ENCODE measurements at regions not wholly inside any gene's neighbourhood (a gene's known extent, or its start where the extent isn't known, plus 50 kb on each side); places are given as distances from the start of the nearest gene placed in this dataset.

DNA sequence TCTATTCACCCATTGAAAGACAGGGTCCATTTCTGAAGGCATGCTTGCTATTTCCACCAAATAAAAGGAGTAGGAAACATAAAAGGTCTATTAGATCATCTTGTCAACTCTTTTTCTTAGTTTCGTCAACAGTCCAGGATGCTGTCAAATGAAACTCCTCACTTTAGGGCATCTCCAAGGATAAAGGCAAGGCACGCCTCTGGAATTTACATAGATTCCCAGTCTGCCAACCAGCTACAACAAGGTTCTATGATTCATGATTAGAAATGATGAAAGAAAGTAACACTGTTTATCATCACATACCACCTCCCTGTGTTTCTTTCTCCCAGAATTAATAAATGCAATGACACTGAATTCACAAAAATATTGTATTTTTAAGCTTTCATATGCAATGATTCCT is 636.3 kb downstream of the LTN1 start:
- DNase-seq (ENCODE audit: low read depth, low spot score): no peak
- in situ Hi-C loops (cut with HindIII; ENCODE audit: low pct_unique_long_range_greater_than_20kb, low sequenced_read_pairs): no loop called here

DNA sequence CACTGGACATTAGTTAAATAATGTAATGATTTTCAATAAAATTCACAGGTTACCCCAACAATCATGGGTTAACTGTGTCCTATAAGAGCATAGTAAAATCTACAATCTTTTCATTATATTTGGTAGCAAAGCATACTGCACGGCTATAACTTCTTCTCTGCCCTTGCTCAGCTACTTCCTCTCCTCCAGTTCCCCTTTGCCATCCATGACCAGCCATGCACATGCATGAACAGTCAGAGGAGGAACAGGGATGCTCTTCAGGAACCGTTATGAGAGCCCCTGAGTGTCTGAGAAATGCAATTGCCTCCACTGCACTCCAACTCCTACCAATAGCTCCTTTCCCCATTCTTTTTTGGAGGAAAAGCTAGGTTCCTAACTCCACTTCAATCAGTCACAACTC is 646.7 kb downstream of the LTN1 start:
- no peak for DNase-seq (ENCODE audit: low read depth, low spot score)
- in situ Hi-C loops (cut with HindIII; ENCODE audit: low pct_unique_long_range_greater_than_20kb, low sequenced_read_pairs): no loop called here

DNA sequence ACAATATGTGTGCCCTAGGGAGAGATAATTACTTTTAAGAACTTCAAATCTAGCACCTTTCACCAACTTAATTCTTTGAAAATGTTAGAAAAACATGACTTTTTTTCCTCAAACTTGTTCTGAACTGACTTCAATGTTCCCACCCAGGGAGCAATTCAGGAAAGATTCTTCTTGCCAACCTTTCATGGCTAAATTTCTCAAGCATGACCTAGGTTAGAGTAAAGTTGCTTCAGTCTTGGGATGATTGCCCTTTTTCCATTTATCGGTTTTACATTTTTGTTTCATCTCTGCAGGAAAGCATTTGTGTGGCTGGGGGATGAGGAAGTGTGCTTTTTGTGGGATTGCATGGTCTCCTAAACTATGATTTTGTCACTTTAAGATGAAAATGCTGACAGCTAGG is 647.7 kb downstream of the LTN1 start:
- in situ Hi-C loops (cut with HindIII; ENCODE audit: low pct_unique_long_range_greater_than_20kb, low sequenced_read_pairs): no loop called here
- DNase-seq (ENCODE audit: low read depth, low spot score): no peak

DNA sequence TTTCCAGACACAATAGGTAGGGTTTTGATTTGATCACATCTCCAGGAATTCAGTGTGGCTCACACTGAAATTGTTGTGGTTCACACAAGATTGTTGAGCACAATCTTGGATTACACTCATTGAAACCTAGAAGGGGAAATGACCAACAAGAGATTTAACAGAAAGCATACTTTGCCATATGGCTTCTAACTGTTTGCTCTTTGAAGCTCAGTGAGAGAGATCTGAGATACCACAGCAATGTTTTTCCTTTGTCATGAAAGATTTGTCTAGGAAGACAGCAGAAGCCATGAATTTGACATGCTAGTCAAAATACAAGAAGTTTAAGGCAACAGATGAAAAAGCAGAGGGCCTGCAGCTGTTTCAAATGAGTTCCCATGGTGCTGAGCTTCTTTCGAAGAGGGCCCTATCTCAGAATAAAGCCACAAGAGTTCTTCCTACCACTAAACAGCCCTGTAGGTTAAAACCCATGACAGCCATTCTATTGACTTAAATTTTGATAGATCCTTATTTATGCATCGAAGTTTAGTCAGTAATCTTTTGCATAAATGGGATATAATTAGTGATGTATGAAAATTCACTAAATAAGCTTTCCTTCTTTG is 650.4 kb downstream of the LTN1 start:
- DNase-seq (ENCODE audit: low read depth, low spot score): no peak

DNA sequence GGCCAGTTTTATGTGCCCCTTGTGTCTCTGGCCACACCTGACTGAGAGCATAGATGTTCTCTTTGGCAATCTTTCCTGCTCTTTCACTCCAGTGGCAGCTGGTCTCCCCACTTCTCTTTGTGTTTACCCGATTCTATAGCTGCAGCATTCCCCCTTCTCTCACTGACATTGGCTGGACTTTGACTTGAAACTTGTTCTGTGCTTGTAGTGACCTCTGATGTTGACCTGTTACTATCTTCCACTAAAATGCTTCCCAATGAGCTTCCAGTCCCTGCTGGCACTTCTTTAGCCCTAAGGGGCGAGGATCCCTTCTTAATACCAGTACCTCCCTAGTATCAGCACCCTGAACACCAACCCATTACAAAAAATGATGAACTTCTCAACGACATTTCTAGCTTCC is 653.3 kb downstream of the LTN1 start:
- no peak for DNase-seq (ENCODE audit: low read depth, low spot score)
- in situ Hi-C loops (cut with HindIII; ENCODE audit: low pct_unique_long_range_greater_than_20kb, low sequenced_read_pairs): no loop called here

More for the DNA sequence above, 650.4 kb downstream of the LTN1 start:
- in situ Hi-C loops (cut with HindIII; ENCODE audit: low pct_unique_long_range_greater_than_20kb, low sequenced_read_pairs): no loop called here

DNA sequence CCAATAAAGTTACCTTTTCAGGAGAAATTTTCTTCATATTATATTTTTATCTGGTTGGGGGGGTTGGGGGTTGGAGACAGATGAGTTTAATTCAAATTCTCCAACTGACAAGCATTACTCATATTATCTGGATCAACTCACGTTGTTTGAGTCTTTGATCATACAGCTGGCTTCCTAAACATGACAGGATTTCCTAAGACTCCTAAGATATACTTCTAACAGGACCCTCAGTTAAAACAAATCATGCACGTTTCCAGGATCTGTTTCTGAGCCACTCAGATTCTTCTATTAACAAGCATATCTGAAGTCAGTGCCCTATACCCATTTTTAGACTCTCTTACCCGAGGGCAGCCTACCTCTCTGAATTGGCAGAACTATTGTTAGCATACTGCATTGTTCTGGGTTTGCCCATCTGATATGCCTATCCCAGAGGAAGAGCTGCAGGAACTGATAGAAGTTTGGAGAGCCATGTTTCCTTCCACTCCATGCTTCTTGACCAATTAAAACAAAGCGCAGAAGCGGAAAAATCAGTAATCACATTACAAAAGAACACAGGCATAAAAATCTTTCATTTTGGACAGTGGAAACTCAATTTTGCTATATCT is 653.9 kb downstream of the LTN1 start:
- DNase-seq (ENCODE audit: low read depth, low spot score): no peak
- in situ Hi-C loops (cut with HindIII; ENCODE audit: low pct_unique_long_range_greater_than_20kb, low sequenced_read_pairs): no loop called here

DNA sequence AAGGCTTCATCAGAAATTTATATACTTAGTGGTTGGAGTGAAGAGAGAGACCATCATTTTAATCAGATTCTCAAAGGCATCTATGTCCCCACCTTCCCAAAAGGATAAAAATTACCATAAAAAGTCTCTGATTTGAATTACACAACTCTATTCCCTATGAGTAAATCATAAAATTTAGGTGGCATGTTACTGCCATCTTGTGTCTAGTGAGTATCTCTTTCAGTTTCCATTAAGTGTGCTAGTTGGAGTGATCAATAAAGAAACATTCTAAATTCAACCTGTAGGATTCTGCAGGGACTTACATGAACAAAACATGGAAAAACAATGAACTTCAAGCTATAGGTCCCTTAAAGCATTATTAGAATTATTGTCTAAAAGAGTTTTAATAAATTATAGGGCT is 655.4 kb downstream of the LTN1 start:
- in situ Hi-C loops (cut with HindIII; ENCODE audit: low pct_unique_long_range_greater_than_20kb, low sequenced_read_pairs): no loop called here
- peak; percentile 75 for DNase-seq (ENCODE audit: low read depth, low spot score)

DNA sequence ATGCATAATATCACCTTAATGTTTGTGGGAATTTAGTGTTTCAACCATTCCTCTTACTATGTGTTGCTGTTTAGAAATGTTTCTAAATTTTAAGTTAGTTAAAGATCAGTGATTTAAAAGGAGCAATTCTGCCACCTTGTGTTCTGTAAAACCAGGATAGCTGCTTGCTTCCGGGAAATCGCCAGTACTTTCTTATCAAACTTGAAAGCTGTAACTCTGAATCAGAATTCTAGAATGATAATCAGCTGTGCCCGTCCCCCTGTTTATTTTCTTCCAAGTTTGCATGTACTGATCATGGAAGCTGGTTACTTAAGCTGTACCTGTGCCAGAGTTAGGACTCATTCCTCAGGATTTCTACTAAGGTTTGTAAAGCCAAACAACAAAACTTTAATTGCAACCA is 656.4 kb downstream of the LTN1 start:
- in situ Hi-C loops (cut with HindIII; ENCODE audit: low pct_unique_long_range_greater_than_20kb, low sequenced_read_pairs): no loop called here
- DNase-seq (ENCODE audit: low read depth, low spot score): peak; percentile 56

DNA sequence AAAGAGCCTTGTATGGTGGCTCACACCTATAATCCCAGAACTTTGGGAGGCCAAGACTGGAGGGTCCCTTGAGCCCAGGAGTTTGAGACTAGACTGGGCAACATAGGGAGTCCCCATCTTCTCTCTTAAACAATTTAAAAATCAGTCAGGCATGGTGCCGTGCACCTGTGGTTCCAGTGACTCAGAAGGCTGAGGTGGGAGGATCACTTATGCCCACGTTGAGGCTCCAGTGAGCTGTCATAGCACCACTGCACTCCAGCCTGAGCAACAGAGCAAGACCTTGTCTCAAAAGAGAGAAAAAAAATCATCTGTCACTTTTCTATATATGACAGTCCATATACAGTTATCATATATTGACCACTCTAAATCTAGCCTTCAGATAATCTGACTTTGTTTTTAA is 658.3 kb downstream of the LTN1 start:
- no peak for DNase-seq (ENCODE audit: low read depth, low spot score)
- in situ Hi-C loops (cut with HindIII; ENCODE audit: low pct_unique_long_range_greater_than_20kb, low sequenced_read_pairs): no loop called here

DNA sequence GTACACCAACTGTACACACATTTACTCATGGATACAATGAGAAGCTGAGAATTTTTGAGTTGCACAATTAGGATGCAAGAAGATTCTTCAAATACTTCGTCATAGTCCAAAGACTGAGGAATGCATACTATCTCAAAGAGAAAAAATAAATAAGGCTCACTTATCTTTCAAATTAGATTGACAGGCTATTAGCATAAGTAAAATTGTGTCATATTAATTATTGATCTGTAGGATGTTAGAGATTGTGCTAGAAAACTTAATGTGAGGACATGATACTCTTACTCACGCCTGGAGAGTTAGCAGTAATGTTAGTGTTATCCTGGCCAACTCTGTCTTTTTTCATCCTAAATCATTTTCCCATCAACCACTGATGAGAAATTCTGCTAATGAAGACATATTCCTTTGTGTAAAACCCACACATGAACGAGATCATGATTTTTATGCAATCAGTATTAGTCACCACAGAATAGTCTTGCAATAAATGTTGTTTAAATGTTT is 659.0 kb downstream of the LTN1 start:
- in situ Hi-C loops (cut with HindIII; ENCODE audit: low pct_unique_long_range_greater_than_20kb, low sequenced_read_pairs): no loop called here
- DNase-seq (ENCODE audit: low read depth, low spot score): no peak

DNA sequence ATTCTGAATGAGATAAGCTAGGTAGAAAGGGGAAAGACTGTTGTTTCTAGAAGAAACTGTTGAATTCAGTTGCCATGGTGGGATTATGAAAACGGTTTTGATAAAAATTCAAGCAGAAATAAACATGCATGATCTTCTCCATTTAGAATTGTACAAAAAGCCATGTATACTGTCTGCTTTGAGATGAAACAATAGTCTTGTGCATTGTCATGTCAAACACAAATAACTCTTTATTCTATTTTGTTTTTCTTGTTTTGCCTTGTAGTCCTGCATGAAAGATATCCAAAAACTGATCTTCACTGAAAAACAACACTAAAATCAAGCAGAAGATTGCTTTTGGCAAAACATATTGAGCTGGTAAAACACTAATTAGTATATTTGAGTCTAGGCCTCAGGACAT is 659.9 kb downstream of the LTN1 start:
- in situ Hi-C loops (cut with HindIII; ENCODE audit: low pct_unique_long_range_greater_than_20kb, low sequenced_read_pairs): no loop called here

DNA sequence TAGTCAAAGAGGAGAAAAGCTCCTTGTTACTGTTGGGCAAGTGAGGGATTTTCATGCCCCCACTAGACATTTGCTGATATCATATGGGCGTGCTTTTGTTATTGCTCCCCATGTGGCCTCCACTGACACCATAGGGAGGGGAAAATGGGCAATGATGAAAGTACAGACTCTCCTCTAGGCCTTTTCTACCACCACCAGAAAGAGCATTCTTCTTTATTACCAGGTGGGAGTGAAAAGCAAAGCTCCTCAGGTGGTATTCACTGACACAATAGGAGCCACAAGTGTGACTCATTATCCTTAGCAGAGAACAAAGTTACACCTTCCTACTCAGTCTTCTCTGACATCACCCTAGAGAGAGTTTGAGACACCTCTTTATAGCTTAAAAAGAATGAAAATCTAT is 667.1 kb downstream of the LTN1 start:
- in situ Hi-C loops (cut with HindIII; ENCODE audit: low pct_unique_long_range_greater_than_20kb, low sequenced_read_pairs): no loop called here

More for the DNA sequence above, 659.9 kb downstream of the LTN1 start:
- DNase-seq (ENCODE audit: low read depth, low spot score): no peak

DNA sequence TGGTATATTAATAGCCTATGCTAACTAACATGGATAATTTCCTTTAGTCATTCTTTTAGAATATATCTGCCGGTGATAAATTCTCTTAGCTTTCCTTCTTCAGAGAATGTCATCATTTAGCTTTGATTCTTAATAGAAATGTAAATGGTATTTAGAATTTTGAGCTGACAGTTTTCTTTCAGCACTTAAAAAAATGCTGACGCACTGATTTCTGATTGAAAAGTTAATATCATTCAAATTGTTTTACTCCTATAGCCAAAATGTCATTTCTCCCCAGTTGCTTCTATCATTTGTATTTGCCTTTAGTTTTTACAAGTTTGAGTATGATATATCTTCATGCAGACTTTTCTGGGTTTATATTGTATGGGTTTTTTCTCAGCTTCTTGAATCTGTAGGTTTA is 668.0 kb downstream of the LTN1 start:
- no peak for DNase-seq (ENCODE audit: low read depth, low spot score)
- in situ Hi-C loops (cut with HindIII; ENCODE audit: low pct_unique_long_range_greater_than_20kb, low sequenced_read_pairs): no loop called here

More for the DNA sequence above, 667.1 kb downstream of the LTN1 start:
- no peak for DNase-seq (ENCODE audit: low read depth, low spot score)

DNA sequence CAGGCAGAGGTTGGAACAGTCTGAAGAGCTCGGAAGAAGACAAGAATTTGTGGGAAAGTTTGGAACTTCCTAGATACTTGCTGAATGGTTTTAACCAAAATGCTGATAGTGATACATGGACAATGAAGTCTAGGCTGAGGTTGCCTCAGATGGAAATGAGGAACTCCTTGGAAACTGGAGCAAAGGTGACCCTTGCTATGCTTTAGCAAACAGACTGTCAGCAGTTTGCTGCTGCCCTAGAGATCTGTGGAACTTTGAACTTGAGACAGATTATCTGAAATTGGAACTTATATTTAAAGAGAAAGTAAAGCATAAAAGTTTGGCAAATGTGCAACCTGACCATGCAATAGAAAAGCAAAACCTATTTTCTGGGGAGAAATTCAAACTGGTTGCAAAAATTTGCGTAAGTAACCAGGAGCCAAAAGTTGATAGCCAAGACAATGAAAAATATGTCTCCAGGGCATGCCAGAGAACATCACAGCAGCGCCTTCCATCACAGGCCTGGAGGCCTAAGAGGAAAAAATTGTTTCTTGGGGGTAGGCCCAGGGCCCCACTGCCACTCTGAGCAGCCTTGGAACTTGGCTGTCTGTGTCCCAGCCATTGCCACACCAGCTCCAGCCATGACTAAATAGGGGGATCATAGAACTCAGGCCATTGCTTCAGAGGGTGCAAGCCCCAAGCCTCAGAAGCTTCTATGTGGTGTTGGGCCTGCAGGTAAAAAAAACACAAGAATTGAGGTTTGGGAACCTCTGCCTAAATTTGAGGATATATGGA is 675.3 kb downstream of the LTN1 start:
- no peak for DNase-seq (ENCODE audit: low read depth, low spot score)
- in situ Hi-C loops (cut with HindIII; ENCODE audit: low pct_unique_long_range_greater_than_20kb, low sequenced_read_pairs): no loop called here

DNA sequence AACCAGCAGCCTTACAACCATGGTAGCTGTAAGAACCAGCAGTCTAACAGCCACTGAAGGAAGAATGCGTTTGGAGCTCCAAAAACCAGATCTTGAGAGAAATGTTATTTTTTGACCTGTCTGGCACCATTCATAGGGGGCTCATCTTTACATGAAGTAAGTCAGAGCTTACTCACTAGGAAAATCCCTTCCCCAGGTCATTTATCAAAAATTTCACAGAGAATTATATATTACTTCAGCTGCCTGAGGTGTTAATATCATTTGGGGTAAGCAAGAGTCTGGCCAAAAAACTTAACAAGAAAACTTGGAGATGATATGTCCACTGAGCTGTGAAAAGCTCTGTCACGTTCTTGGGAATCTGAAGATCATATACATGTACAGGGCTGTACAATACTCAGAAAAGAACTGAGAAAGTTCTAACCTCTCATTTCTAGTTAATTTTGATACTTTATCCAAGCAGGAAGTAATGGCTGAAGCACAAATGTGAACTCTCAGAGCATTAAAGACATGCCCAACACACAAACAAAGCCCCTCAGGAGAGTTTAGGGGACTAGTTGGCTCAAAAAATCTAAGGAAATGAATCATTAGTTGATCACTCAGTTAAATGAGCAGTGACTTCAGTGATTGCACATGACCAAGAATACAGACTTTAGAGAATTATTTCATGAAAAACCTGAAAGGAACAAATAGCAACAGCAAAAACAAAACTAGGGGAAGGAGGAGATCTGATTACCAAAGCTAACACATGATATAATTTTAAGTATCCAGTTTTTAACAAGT is 681.1 kb downstream of the LTN1 start:
- DNase-seq (ENCODE audit: low read depth, low spot score): no peak
- in situ Hi-C loops (cut with HindIII; ENCODE audit: low pct_unique_long_range_greater_than_20kb, low sequenced_read_pairs): no loop called here

DNA sequence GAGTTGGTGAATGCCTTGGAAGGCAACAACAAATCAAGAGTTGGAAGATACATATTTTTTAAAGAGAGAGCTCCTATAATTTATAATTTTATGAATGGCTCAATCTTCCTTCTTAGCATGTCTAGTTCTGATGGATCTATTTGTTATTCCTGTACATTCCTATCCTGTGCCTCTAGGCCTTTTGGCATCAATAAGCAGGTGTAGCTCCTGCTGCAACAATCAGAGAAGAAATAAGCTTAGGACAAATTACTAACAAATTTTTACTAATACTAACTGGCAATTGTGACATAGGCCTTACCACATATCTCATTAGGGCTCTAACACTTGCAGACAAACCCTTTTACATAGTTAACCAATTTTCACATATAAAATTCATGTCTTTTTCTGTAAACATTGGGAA is 682.0 kb downstream of the LTN1 start:
- in situ Hi-C loops (cut with HindIII; ENCODE audit: low pct_unique_long_range_greater_than_20kb, low sequenced_read_pairs): no loop called here

DNA sequence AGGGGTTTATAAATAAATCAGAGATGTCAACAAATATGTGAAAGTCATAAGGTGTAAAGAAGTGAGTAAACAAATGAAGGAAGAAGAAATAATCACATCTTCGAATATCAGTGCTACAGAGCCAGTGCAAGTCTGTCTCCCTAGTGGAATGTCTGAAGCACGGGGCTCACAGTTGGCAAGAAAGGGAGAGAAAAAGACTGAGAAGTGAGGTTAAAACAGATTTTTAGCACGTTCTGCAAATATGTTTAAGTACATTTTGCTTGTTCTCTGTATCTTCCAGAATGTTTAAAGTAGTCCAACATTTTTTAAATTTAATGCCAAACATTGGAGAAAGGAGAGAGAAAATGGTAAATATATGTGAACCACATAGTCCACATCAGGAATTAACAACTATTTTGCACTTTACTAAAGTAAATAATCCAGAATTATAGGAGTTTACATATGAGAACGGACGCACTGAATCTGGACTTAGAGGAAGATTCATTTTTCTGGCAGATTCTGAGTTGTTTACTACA is 682.4 kb downstream of the LTN1 start:
- DNase-seq (ENCODE audit: low read depth, low spot score): no peak
- in situ Hi-C loops (cut with HindIII; ENCODE audit: low pct_unique_long_range_greater_than_20kb, low sequenced_read_pairs): no loop called here

More for the DNA sequence above, 682.0 kb downstream of the LTN1 start:
- DNase-seq (ENCODE audit: low read depth, low spot score): no peak

DNA sequence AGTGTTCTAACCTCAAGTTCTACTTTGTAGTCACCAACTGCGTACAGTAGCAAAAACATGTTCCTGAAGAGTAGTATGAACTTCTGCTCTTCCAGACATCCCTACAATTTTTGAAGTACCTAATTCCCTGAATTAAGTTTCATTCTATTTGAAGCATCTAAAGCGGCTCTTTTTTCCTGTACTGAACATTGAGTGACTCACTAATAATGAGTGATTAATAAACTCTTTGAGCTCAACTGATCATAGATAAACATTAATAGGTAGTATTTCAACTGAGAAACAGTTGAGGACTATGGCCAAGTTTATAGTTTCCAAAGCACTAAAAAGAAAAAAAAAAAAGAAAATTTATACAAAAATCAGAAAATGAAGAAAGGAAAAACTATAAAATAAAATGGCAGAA is 683.1 kb downstream of the LTN1 start:
- in situ Hi-C loops (cut with HindIII; ENCODE audit: low pct_unique_long_range_greater_than_20kb, low sequenced_read_pairs): no loop called here
- DNase-seq (ENCODE audit: low read depth, low spot score): no peak

All from SK-MEL-5 (cell line).